LNCaP clone FGC (cell line): ENCODE measurements at regions not wholly inside any gene's neighbourhood (a gene's known extent, or its start where the extent isn't known, plus 50 kb on each side); places are given as distances from the start of the nearest gene placed in this dataset.
"Not testable (repeated sequence)": the region's sequence is repeated elsewhere in the genome, so short reads cannot be mapped to it uniquely, and the experiment has no call there.

Source experiments
- DNase-seq: peaks from one replicate; pipeline ENCODE4 v3.0.0-alpha.2; 2011; ENCODE audit warnings: low read depth
- H3K4me3 ChIP-seq: 2 replicates; pipeline ENCODE4 v1.5.1; 2011; ENCODE audit warnings: mild to moderate bottlenecking, low read depth, low read length, control low read depth
- TF ChIP-seq, protein P1 (sequence below): IDR thresholded peaks from 2 replicates; pipeline ENCODE4 v1.5.1; 2012; ENCODE audit warnings: mild to moderate bottlenecking; ENCODE audit not compliant: control insufficient read depth, insufficient read depth; ENCODE audit errors: extremely low read depth

DNA sequence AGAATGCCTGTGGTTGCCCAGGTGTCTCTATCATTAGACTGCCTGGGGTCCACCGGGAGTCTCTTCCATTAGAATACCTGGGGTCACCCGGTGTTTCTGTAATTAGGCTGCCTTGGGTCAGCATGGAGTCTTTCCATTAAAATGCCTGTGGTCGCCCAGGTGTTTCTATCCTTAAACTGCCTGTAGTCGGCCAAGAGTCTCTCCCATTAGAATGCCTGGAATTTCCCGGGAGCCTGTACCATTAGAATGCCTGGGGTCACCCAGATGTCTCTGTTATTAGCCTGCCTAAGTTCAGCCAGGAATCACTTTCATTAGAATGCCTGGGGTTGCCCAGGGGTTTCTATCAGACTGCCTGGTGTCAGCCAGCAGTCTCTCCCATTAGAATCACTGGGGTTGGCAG is 1492.8 kb downstream of the UQCRFS1 start:
- H3K4me3 ChIP-seq: no peak overlapping the region
- no peak for DNase-seq
- TF ChIP-seq, protein P1, sequence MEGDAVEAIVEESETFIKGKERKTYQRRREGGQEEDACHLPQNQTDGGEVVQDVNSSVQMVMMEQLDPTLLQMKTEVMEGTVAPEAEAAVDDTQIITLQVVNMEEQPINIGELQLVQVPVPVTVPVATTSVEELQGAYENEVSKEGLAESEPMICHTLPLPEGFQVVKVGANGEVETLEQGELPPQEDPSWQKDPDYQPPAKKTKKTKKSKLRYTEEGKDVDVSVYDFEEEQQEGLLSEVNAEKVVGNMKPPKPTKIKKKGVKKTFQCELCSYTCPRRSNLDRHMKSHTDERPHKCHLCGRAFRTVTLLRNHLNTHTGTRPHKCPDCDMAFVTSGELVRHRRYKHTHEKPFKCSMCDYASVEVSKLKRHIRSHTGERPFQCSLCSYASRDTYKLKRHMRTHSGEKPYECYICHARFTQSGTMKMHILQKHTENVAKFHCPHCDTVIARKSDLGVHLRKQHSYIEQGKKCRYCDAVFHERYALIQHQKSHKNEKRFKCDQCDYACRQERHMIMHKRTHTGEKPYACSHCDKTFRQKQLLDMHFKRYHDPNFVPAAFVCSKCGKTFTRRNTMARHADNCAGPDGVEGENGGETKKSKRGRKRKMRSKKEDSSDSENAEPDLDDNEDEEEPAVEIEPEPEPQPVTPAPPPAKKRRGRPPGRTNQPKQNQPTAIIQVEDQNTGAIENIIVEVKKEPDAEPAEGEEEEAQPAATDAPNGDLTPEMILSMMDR: no peak

GRCh38 chr19:27719034-27719433 is 1493.9 kb downstream of the UQCRFS1 start:
- TF ChIP-seq, protein P1: no peak
- DNase-seq: no peak
- no peak overlapping the region for H3K4me3 ChIP-seq

GRCh38 chr19:27718234-27718633 is 1494.7 kb downstream of the UQCRFS1 start:
- no peak overlapping the region for H3K4me3 ChIP-seq
- TF ChIP-seq, protein P1: no peak
- DNase-seq: no peak

DNA sequence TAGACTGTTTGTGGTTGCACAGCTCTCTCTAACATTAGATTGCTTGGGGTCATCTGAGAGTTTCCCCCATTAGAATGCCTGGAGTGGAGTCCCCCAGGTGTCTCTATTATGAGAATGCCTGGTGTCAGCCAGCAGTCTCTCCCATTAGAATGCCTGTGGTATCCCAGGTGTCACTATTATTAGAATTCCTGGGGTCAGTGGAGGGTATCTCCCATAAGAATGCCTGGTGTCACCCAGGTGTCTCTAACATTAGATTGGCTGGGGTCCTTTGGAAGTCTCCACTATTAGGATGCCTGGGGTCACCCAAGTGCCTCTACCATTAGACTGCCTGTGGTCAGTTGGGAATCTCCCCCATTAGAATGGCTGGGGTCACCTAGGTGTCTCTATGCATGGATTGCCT is 1495.1 kb downstream of the UQCRFS1 start:
- TF ChIP-seq, protein P1: no peak
- no peak overlapping the region for H3K4me3 ChIP-seq
- no peak for DNase-seq

- TF ChIP-seq, protein P1: no peak
- no peak for DNase-seq
- no peak overlapping the region for H3K4me3 ChIP-seq
These were observed 1496.0 kb downstream of the UQCRFS1 start for GRCh38 chr19:27716922-27717321.

GRCh38 chr19:27714857-27715256 is 1498.1 kb downstream of the UQCRFS1 start:
- TF ChIP-seq, protein P1: no peak
- H3K4me3 ChIP-seq: no peak overlapping the region
- DNase-seq: no peak

- H3K4me3 ChIP-seq: no peak overlapping the region
- no peak for DNase-seq
- TF ChIP-seq, protein P1: no peak
These were observed 1503.5 kb downstream of the UQCRFS1 start for GRCh38 chr19:27709496-27709895.

- DNase-seq, H3K4me3 ChIP-seq: not testable (repeated sequence)
These were observed 1504.0 kb downstream of the UQCRFS1 start for GRCh38 chr19:27708986-27709385.

DNA sequence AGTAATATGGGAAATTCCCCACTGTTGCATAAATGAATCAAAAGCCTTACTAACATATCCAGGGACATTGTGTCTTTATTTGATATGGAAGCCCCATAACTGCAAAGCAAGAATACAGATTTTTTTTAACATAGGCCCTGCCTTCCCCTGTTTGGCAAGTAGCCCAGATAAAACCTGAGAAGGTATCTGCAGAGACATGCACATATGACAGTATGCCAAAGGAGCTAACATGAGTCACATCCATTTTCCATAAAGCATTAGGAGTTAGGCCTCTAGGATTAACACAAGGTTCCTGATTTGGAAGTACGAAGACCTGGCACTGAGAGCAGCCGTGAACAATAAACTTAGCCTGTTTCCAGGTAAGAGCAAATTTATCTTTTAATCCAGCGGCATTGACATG is 1505.9 kb downstream of the UQCRFS1 start:
- DNase-seq: peak; percentile 44
- not testable (repeated sequence) for H3K4me3 ChIP-seq
